ENCODE measurements at regions not wholly inside any gene's neighbourhood (a gene's known extent, or its start where the extent isn't known, plus 50 kb on each side); places are given as distances from the start of the nearest gene placed in this dataset.

DNA sequence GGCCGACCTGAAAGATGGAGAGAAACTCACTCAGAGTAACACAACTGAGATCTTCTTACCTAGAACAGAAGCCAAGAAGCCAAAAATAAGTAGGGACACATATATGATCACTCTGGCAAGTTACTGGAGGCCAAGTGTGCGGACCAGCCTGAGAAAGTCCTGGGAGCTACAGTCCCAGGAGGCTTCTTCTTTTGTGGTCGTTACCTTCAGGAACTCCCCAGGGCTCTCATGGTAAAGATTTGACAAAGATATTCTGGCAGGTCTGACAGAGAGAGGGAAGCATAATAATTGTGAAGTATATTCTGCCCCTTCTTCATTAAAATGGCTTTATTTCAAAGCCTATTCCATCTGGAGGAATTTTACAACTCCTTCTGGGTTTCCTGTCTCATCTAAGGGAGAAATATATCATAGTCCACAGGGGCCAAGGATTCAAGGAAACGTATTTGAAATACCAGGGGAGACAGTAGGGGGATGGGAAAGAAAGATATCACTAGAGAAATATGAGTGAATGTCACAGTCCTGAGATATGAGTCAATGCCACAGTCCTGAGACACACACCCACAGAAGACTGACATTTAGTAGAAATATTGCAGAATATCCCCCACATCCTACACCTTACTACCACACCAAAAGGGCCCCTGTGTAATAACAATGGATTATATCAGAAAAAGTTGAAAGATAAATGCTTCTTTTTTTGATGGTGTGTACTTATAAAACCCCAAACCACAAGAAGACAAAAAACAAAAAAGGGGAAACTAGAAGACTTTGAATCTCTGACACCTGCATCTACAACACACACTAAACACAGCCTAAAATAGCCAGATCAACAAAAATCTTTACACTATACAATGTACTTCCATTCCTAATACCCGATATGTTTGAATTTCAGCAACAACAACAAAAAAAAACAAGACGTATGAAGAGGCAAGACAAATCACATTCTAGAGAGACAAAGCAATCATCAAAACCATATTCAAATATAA lies 594.2 kb upstream of the NRG3 start:
- no TSS peak for BruUV-seq (replicated peaks)
- ChIA-PET CTCF (no interaction called here), POLR2A (ENCODE audit: unreplicated experiment) (no interaction called here)
- Histone ChIP-seq H3K4me3 (no peak overlapping the region), H3K9me2 (ENCODE audit: insufficient read depth) (no peaks in the 10 kb centered on the region), H3F3A (ENCODE audit: insufficient read depth, low read depth) (no peaks in the 10 kb centered on the region), H3K36me3 (ENCODE audit: low read depth) (no peaks in the 10 kb centered on the region), H3K4me2 (no peak overlapping the region), H2AFZ (no peak overlapping the region), H3K27ac (no peak overlapping the region), H3K27me3 (ENCODE audit: insufficient read depth, low read depth) (no peaks in the 10 kb centered on the region), H3K9me3 (ENCODE audit: insufficient read depth, low read depth) (no peaks in the 10 kb centered on the region), H3K79me2 (ENCODE audit: low read depth) (no peaks in the 10 kb centered on the region), H4K20me1 (ENCODE audit: insufficient read depth) (no peaks in the 10 kb centered on the region), H3K4me1 (replicated peaks; ENCODE audit: insufficient read depth) (no peaks in the 10 kb centered on the region)
- TF ChIP-seq EZH2 (IDR thresholded peaks at IDR 0.05; ENCODE audit: low read depth) = no peak
- TF ChIP-seq, protein P1, sequence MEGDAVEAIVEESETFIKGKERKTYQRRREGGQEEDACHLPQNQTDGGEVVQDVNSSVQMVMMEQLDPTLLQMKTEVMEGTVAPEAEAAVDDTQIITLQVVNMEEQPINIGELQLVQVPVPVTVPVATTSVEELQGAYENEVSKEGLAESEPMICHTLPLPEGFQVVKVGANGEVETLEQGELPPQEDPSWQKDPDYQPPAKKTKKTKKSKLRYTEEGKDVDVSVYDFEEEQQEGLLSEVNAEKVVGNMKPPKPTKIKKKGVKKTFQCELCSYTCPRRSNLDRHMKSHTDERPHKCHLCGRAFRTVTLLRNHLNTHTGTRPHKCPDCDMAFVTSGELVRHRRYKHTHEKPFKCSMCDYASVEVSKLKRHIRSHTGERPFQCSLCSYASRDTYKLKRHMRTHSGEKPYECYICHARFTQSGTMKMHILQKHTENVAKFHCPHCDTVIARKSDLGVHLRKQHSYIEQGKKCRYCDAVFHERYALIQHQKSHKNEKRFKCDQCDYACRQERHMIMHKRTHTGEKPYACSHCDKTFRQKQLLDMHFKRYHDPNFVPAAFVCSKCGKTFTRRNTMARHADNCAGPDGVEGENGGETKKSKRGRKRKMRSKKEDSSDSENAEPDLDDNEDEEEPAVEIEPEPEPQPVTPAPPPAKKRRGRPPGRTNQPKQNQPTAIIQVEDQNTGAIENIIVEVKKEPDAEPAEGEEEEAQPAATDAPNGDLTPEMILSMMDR (conservative IDR thresholded peaks at IDR 0.05) = no peak
- intact Hi-C loops (cut with micrococcal nuclease; ENCODE audit: unreplicated experiment) = no loop called here
- no peak for DNase-seq

DNA sequence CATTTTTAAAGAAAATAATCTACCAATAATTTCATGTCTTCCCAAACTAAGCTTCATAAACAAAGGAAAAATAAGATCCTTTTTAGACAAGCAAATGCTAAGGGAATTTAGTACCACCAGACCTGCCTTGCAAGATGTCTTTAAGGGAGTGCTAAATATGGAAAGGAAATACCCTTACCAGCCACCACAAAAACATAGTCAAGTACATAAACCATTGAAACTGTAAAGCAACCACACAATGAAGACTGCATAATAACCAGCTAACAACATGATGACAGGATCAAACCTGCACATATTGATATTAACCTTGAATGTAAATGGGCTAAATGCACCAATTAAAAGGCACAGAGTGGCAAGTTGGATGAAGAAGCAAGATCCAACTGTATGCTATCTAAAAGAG lies 586.5 kb upstream of the NRG3 start:
- H3K9me3 ChIP-seq (ENCODE audit: insufficient read depth, low read depth) = no peaks in the 10 kb centered on the region
- H2AFZ ChIP-seq = no peak overlapping the region
- no peaks in the 10 kb centered on the region for H3K79me2 ChIP-seq (ENCODE audit: low read depth)
- BruUV-seq (replicated peaks) = no TSS peak
- no peaks in the 10 kb centered on the region for H3K4me1 ChIP-seq (replicated peaks; ENCODE audit: insufficient read depth)
- no peaks in the 10 kb centered on the region for H3K27me3 ChIP-seq (ENCODE audit: insufficient read depth, low read depth)
- H3F3A ChIP-seq (ENCODE audit: insufficient read depth, low read depth) = no peaks in the 10 kb centered on the region
- H3K36me3 ChIP-seq (ENCODE audit: low read depth) = no peaks in the 10 kb centered on the region
- no peak for DNase-seq
- TF ChIP-seq, protein P1 (conservative IDR thresholded peaks at IDR 0.05) = no peak
- no peak for TF ChIP-seq EZH2 (IDR thresholded peaks at IDR 0.05; ENCODE audit: low read depth)
- intact Hi-C loops (cut with micrococcal nuclease; ENCODE audit: unreplicated experiment) = no loop called here
- H4K20me1 ChIP-seq (ENCODE audit: insufficient read depth) = no peaks in the 10 kb centered on the region
- no peak overlapping the region for H3K27ac ChIP-seq
- POLR2A ChIA-PET (ENCODE audit: unreplicated experiment) = no interaction called here
- no peak overlapping the region for H3K4me2 ChIP-seq
- H3K4me3 ChIP-seq = no peak overlapping the region
- no peaks in the 10 kb centered on the region for H3K9me2 ChIP-seq (ENCODE audit: insufficient read depth)
- CTCF ChIA-PET = no interaction called here

DNA sequence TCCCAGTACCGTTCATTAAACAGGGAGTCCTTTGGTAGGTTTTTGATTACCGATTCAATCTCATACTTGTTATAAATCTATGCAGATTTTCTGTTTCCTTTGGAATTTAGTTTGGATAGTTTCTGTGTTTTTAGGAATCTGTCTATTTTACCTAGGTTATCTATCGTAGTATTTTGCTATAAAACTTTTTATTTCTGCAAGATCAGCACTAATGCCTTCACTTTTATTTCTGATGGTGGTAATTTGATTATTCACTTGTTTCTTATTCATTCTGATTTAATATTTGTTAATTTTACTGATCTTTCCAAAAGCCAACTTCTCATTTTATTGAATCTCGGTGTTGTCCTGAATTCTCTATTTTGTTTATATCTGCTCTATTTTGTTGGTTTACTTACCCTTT lies 577.7 kb upstream of the NRG3 start:
- Histone ChIP-seq H3K9me2 (ENCODE audit: insufficient read depth) (no peaks in the 10 kb centered on the region), H3K27ac (no peak overlapping the region), H4K20me1 (ENCODE audit: insufficient read depth) (no peaks in the 10 kb centered on the region), H3K79me2 (ENCODE audit: low read depth) (no peaks in the 10 kb centered on the region), H3K4me2 (peak overlapping the region; percentile 67), H3F3A (ENCODE audit: insufficient read depth, low read depth) (no peaks in the 10 kb centered on the region), H3K27me3 (ENCODE audit: insufficient read depth, low read depth) (no peaks in the 10 kb centered on the region), H3K36me3 (ENCODE audit: low read depth) (no peaks in the 10 kb centered on the region), H3K9me3 (ENCODE audit: insufficient read depth, low read depth) (no peaks in the 10 kb centered on the region), H2AFZ (peak overlapping the region; percentile 71), H3K4me3 (peak overlapping the region; percentile 53), H3K4me1 (replicated peaks; ENCODE audit: insufficient read depth) (no peaks in the 10 kb centered on the region)
- intact Hi-C loops (cut with micrococcal nuclease; ENCODE audit: unreplicated experiment) = no loop called here
- BruUV-seq (replicated peaks) = no TSS peak
- ChIA-PET CTCF (no interaction called here), POLR2A (ENCODE audit: unreplicated experiment) (no interaction called here)
- TF ChIP-seq, protein P1 (conservative IDR thresholded peaks at IDR 0.05) = no peak
- no peak for TF ChIP-seq EZH2 (IDR thresholded peaks at IDR 0.05; ENCODE audit: low read depth)
- DNase-seq = no peak
